ENCODE measurements at regions not wholly inside any gene's neighbourhood (a gene's known extent, or its start where the extent isn't known, plus 50 kb on each side); places are given as distances from the start of the nearest gene placed in this dataset.

GRCh38 chr10:107653832-107654287 is 489.4 kb upstream of the SORCS1 start:
- H3K36me3 Mint-ChIP-seq, result no peaks in the 10 kb centered on the region
- peaks cover 8 to 24% of the 10 kb centered on the region in 2 donors for H3K4me1 Mint-ChIP-seq
- H3K27me3 Mint-ChIP-seq (ENCODE audit: low read depth in 3 of 3), result peaks cover 0 to 3% (median 0%) of the 10 kb centered on the region in 3 donors
- peaks cover 0 to 4% (median 3%) of the 10 kb centered on the region in 6 donors for H3K9me3 Mint-ChIP-seq
- H3K4me3 Mint-ChIP-seq, result peak overlapping the region; percentile 39 to 60 (median 57)
- peak overlapping the region in 1 of 6 donors; percentile 77 for H3K27ac Mint-ChIP-seq
- peak in 1 of 3 donors; percentile 3 for DNase-seq

- Mint-ChIP-seq H3K4me3 (no peak overlapping the region), H3K27ac (no peak overlapping the region), H3K27me3 (ENCODE audit: low read depth in 3 of 3) (no peaks in the 10 kb centered on the region), H3K4me1 (peaks cover 8 to 24% of the 10 kb centered on the region in 2 donors), H3K36me3 (no peaks in the 10 kb centered on the region), H3K9me3 (peaks cover 0 to 4% (median 2%) of the 10 kb centered on the region in 6 donors)
- no peak for DNase-seq
Measured at GRCh38 chr10:107650939-107651338, 486.4 kb upstream of the SORCS1 start.

- Mint-ChIP-seq H3K9me3 (peaks cover 0 to under 1% (median 0%) of the 10 kb centered on the region in 6 donors), H3K27ac (no peak overlapping the region), H3K27me3 (ENCODE audit: low read depth in 3 of 3) (peaks cover 0 to 1% (median 0%) of the 10 kb centered on the region in 3 donors), H3K4me3 (no peak overlapping the region), H3K36me3 (no peaks in the 10 kb centered on the region), H3K4me1 (peaks cover 5 to 16% of the 10 kb centered on the region in 2 donors)
- DNase-seq, result no peak
Measured at GRCh38 chr10:107649249-107649648, 484.7 kb upstream of the SORCS1 start.

GRCh38 chr10:107647462-107647861 is 483.0 kb upstream of the SORCS1 start:
- Mint-ChIP-seq H3K36me3 (no peaks in the 10 kb centered on the region), H3K27ac (no peak overlapping the region), H3K9me3 (peaks cover 0 to 6% (median 0%) of the 10 kb centered on the region in 6 donors), H3K4me3 (no peak overlapping the region), H3K27me3 (ENCODE audit: low read depth in 3 of 3) (peaks cover 0 to 1% (median 0%) of the 10 kb centered on the region in 3 donors), H3K4me1 (no peaks in the 10 kb centered on the region)
- DNase-seq, result no peak

- no peaks in the 10 kb centered on the region for H3K4me1 Mint-ChIP-seq
- H3K9me3 Mint-ChIP-seq, result peaks cover 0 to 23% (median 8%) of the 10 kb centered on the region in 6 donors
- peaks cover 0 to 2% (median 0%) of the 10 kb centered on the region in 3 donors for H3K27me3 Mint-ChIP-seq (ENCODE audit: low read depth in 3 of 3)
- peaks cover 0 to 4% (median 0%) of the 10 kb centered on the region in 3 donors for H3K36me3 Mint-ChIP-seq
- H3K4me3 Mint-ChIP-seq, result no peak overlapping the region
- no peak for DNase-seq
- no peak overlapping the region for H3K27ac Mint-ChIP-seq
Measured at GRCh38 chr10:107631876-107632275, 467.4 kb upstream of the SORCS1 start.

GRCh38 chr10:107626862-107627261 is 462.4 kb upstream of the SORCS1 start:
- no peak overlapping the region for H3K4me3 Mint-ChIP-seq
- no peak for DNase-seq
- no peaks in the 10 kb centered on the region for H3K36me3 Mint-ChIP-seq
- no peaks in the 10 kb centered on the region for H3K4me1 Mint-ChIP-seq
- no peaks in the 10 kb centered on the region for H3K27me3 Mint-ChIP-seq (ENCODE audit: low read depth in 3 of 3)
- no peak overlapping the region for H3K27ac Mint-ChIP-seq
- H3K9me3 Mint-ChIP-seq, result peaks cover 0 to 21% (median 5%) of the 10 kb centered on the region in 6 donors

GRCh38 chr10:107623292-107623691 is 458.8 kb upstream of the SORCS1 start:
- no peaks in the 10 kb centered on the region for H3K4me1 Mint-ChIP-seq
- DNase-seq, result no peak
- no peaks in the 10 kb centered on the region for H3K36me3 Mint-ChIP-seq
- H3K4me3 Mint-ChIP-seq, result no peak overlapping the region
- H3K27ac Mint-ChIP-seq, result no peak overlapping the region
- H3K27me3 Mint-ChIP-seq (ENCODE audit: low read depth in 3 of 3), result no peaks in the 10 kb centered on the region
- peaks cover 0 to 20% (median 7%) of the 10 kb centered on the region in 6 donors for H3K9me3 Mint-ChIP-seq

- no peaks in the 10 kb centered on the region for H3K4me1 Mint-ChIP-seq
- peaks cover 0 to 16% (median 5%) of the 10 kb centered on the region in 6 donors for H3K9me3 Mint-ChIP-seq
- peaks cover 0 to 3% (median 2%) of the 10 kb centered on the region in 3 donors for H3K27me3 Mint-ChIP-seq (ENCODE audit: low read depth in 3 of 3)
- no peak for DNase-seq
- H3K27ac Mint-ChIP-seq, result no peak overlapping the region
- no peak overlapping the region for H3K4me3 Mint-ChIP-seq
- H3K36me3 Mint-ChIP-seq, result no peaks in the 10 kb centered on the region
Measured at GRCh38 chr10:107619139-107619538, 454.6 kb upstream of the SORCS1 start.

- Mint-ChIP-seq H3K27ac (no peak overlapping the region), H3K4me3 (no peak overlapping the region), H3K9me3 (peaks cover 0 to 10% (median 4%) of the 10 kb centered on the region in 6 donors), H3K4me1 (no peaks in the 10 kb centered on the region), H3K36me3 (no peaks in the 10 kb centered on the region), H3K27me3 (ENCODE audit: low read depth in 3 of 3) (peaks cover 0 to 3% (median 2%) of the 10 kb centered on the region in 3 donors)
- no peak for DNase-seq
Measured at GRCh38 chr10:107618504-107618994, 454.0 kb upstream of the SORCS1 start.

GRCh38 chr10:107616463-107617410 is 452.2 kb upstream of the SORCS1 start:
- no peak for DNase-seq
- Mint-ChIP-seq H3K27me3 (ENCODE audit: low read depth in 3 of 3) (peaks cover 0 to 3% (median 2%) of the 10 kb centered on the region in 3 donors), H3K4me3 (no peak overlapping the region), H3K9me3 (peaks cover 0 to 11% (median 7%) of the 10 kb centered on the region in 6 donors), H3K4me1 (no peaks in the 10 kb centered on the region), H3K27ac (no peak overlapping the region), H3K36me3 (no peaks in the 10 kb centered on the region)

GRCh38 chr10:107616031-107616430 is 451.5 kb upstream of the SORCS1 start:
- no peaks in the 10 kb centered on the region for H3K4me1 Mint-ChIP-seq
- no peak overlapping the region for H3K4me3 Mint-ChIP-seq
- peaks cover 0 to 11% (median 7%) of the 10 kb centered on the region in 6 donors for H3K9me3 Mint-ChIP-seq
- H3K36me3 Mint-ChIP-seq, result no peaks in the 10 kb centered on the region
- DNase-seq, result no peak
- no peak overlapping the region for H3K27ac Mint-ChIP-seq
- peaks cover 0 to 3% (median 2%) of the 10 kb centered on the region in 3 donors for H3K27me3 Mint-ChIP-seq (ENCODE audit: low read depth in 3 of 3)

GRCh38 chr10:107614939-107615685 is 450.6 kb upstream of the SORCS1 start:
- Mint-ChIP-seq H3K27me3 (ENCODE audit: low read depth in 3 of 3) (peaks cover 0 to 3% (median 2%) of the 10 kb centered on the region in 3 donors), H3K27ac (no peak overlapping the region), H3K36me3 (no peaks in the 10 kb centered on the region), H3K4me3 (no peak overlapping the region), H3K4me1 (no peaks in the 10 kb centered on the region), H3K9me3 (peaks cover 0 to 11% (median 7%) of the 10 kb centered on the region in 6 donors)
- no peak for DNase-seq

- no peaks in the 10 kb centered on the region for H3K27me3 Mint-ChIP-seq (ENCODE audit: low read depth in 3 of 3)
- DNase-seq, result no peak
- H3K4me1 Mint-ChIP-seq, result no peaks in the 10 kb centered on the region
- H3K36me3 Mint-ChIP-seq, result no peaks in the 10 kb centered on the region
- H3K9me3 Mint-ChIP-seq, result peaks cover 0 to 11% (median 5%) of the 10 kb centered on the region in 6 donors
- no peak overlapping the region for H3K27ac Mint-ChIP-seq
- no peak overlapping the region for H3K4me3 Mint-ChIP-seq
Measured at GRCh38 chr10:107611115-107611514, 446.6 kb upstream of the SORCS1 start.
